A549 (cell line): ENCODE measurements at regions not wholly inside any gene's neighbourhood (a gene's known extent, or its start where the extent isn't known, plus 50 kb on each side); places are given as distances from the start of the nearest gene placed in this dataset.

Source experiments
- ATAC-seq, 2 experiments: fragments of 200-7000 bp in 1 of 2; fragments of >200 bp in 1 of 2; cut with Nextera tagmentation in 1 of 2; cut with Tn5 transposase in 1 of 2; 3 replicates each; pipeline versions ENCODE4 v1.8.0 to v1.9.1; 2018 to 2020; ENCODE audit warnings: mild to moderate bottlenecking in 1 of 2, moderate library complexity in 1 of 2
- CTCF ChIA-PET: fragments of 300-600 bp; sonication (Branson Sonifier 250); formaldehyde crosslinking; extraction: SDS; loops from one replicate; lab custom pipeline; 2021; ENCODE audit warnings: antibody characterized with exemption, inconsistent platforms; lab: Yijun Ruan, JAX
- POLR2A ChIA-PET: fragments of 350-600 bp; formaldehyde crosslinking; extraction: SDS; loops from one replicate; lab custom pipeline; 2021; ENCODE audit warnings: antibody characterized with exemption, inconsistent platforms; lab: Yijun Ruan, JAX
- DNase-seq, 2 experiments: peaks; one replicate each; pipeline versions ENCODE4 v3.0.0 to v3.0.0-alpha.2; 2011 to 2016; ENCODE audit warnings: low read depth in 1 of 2, low spot score in 1 of 2
- FAIRE-seq: peaks from 2 replicates; lab custom pipeline; 2011; peaks lifted over from hg19 to GRCh38; lab: Jason Lieb, UNC
- H3K27ac ChIP-seq, 2 experiments: fragments of >200 bp; sonication (Bioruptor Twin); formaldehyde crosslinking; 3 replicates each; pipeline ENCODE4 v1.5.1; 2016 to 2017
- H3K4me1 ChIP-seq: fragments of >200 bp; sonication (Bioruptor Twin); formaldehyde crosslinking; 3 replicates; pipeline ENCODE4 v1.6.1; 2016
- H3K4me2 ChIP-seq: fragments of >200 bp; sonication (Bioruptor Twin); formaldehyde crosslinking; 3 replicates; pipeline ENCODE4 v1.6.1; 2016
- H3K4me3 ChIP-seq: fragments of >200 bp; sonication (Bioruptor Twin); formaldehyde crosslinking; 3 replicates; pipeline ENCODE4 v1.5.1; 2016
- H3K9me3 ChIP-seq: fragments of >200 bp; sonication (Bioruptor Twin); formaldehyde crosslinking; 3 replicates; pipeline ENCODE4 v1.6.1; 2016
- ATOH8 ChIP-seq: fragments of 250-450 bp; sonication (Bioruptor Pico); IDR thresholded peaks from 2 replicates; pipeline ENCODE4 v1.5.0; 2020; ENCODE audit warnings: low read depth, mild to moderate bottlenecking, moderate library complexity
- CEBPB ChIP-seq, 2 experiments: fragments of >200 bp in 1 of 2; sonication (Bioruptor Twin) in 1 of 2; formaldehyde crosslinking in 1 of 2; IDR thresholded peaks; 2 replicates each; pipeline ENCODE4 v1.6.1; 2012 to 2016
- EHMT2 ChIP-seq: fragments of 200-600 bp; sonication (generic); IDR thresholded peaks from 2 replicates; pipeline ENCODE4 v1.6.1; 2016; ENCODE audit warnings: antibody characterized with exemption, low read depth, mild to moderate bottlenecking, moderate library complexity
- EP300 ChIP-seq, 2 experiments: fragments of >200 bp; sonication (Bioruptor Twin); formaldehyde crosslinking; IDR thresholded peaks; 2 replicates in 1 of 2; 3 replicates in 1 of 2; pipeline ENCODE4 v1.6.1; 2016 to 2017
- ESRRA ChIP-seq: fragments of 150-350 bp; IDR thresholded peaks from 2 replicates; pipeline ENCODE4 v1.6.1; 2014; ENCODE audit warnings: mild to moderate bottlenecking, low read length, borderline replicate concordance
- FOXS1 ChIP-seq: fragments of 250-450 bp; sonication (Bioruptor Pico); IDR thresholded peaks from 2 replicates; pipeline ENCODE4 v1.5.0; 2020; ENCODE audit warnings: mild to moderate bottlenecking, moderate library complexity
- HDAC2 ChIP-seq: fragments of 200-600 bp; sonication (generic); IDR thresholded peaks from 2 replicates; pipeline ENCODE4 v1.6.1; 2016
- HES2 ChIP-seq: fragments of >200 bp; sonication (Bioruptor Twin); formaldehyde crosslinking; IDR thresholded peaks from 2 replicates; pipeline ENCODE4 v1.6.1; 2016
- HEYL ChIP-seq: fragments of 250-450 bp; sonication (Bioruptor Pico); IDR thresholded peaks from 2 replicates; pipeline ENCODE4 v1.8.0; 2021; ENCODE audit warnings: mild to moderate bottlenecking, moderate library complexity
- HOXB5 ChIP-seq: fragments of 250-450 bp; sonication (Bioruptor Pico); IDR thresholded peaks from 2 replicates; pipeline ENCODE4 v1.5.0; 2020; ENCODE audit warnings: mild to moderate bottlenecking, moderate library complexity
- MAFK ChIP-seq: fragments of 450-650 bp; IDR thresholded peaks from 2 replicates; pipeline ENCODE4 v1.6.1; 2014; ENCODE audit not compliant: partially characterized antibody
- NR3C1 ChIP-seq: fragments of >200 bp; sonication (Bioruptor Twin); formaldehyde crosslinking; IDR thresholded peaks from 3 replicates; pipeline ENCODE4 v1.6.1; 2017
- PBX3 ChIP-seq: IDR thresholded peaks from 2 replicates; pipeline ENCODE4 v1.6.1; 2012
- PHF8 ChIP-seq: fragments of 200-600 bp; sonication (generic); IDR thresholded peaks from 2 replicates; pipeline ENCODE4 v1.6.1; 2016; ENCODE audit warnings: low read depth, mild to moderate bottlenecking, antibody characterized with exemption, moderate library complexity, borderline replicate concordance
- POLR2AphosphoS2 ChIP-seq: conservative IDR thresholded peaks from 2 replicates; pipeline ENCODE4 v1.6.1; 2012; ENCODE audit warnings: low read length, improper control_type of control experiment, inconsistent platforms
- RAD21 ChIP-seq, 2 experiments: fragments of >200 bp in 1 of 2; sonication (Bioruptor Twin) in 1 of 2; formaldehyde crosslinking in 1 of 2; IDR thresholded peaks in 1 of 2; conservative IDR thresholded peaks in 1 of 2; 2 replicates in 1 of 2; 3 replicates in 1 of 2; pipeline ENCODE4 v1.6.1; 2012 to 2018; ENCODE audit warnings: inconsistent platforms in 1 of 2
- RNF2 ChIP-seq: fragments of 200-600 bp; sonication (generic); IDR thresholded peaks from 2 replicates; pipeline ENCODE4 v1.6.1; 2016; ENCODE audit warnings: low read depth, mild to moderate bottlenecking, antibody characterized with exemption, moderate library complexity, borderline replicate concordance
- SREBF2 ChIP-seq: fragments of 450-650 bp; IDR thresholded peaks from 2 replicates; pipeline ENCODE4 v1.6.1; 2014; ENCODE audit warnings: mild to moderate bottlenecking, moderate library complexity
- ZSCAN20 ChIP-seq: fragments of 250-450 bp; sonication (Bioruptor Pico); IDR thresholded peaks from 2 replicates; pipeline ENCODE4 v1.8.0; 2022; ENCODE audit warnings: mild to moderate bottlenecking, moderate library complexity
- WGBS: methylation state at CpG from one replicate; pipeline ENCODE4 v1.1.6; 2017; ENCODE audit errors: missing lambda C conversion rate; 5-methylcytosine and 5-hydroxymethylcytosine counted together
- TF ChIP-seq, protein P1 (sequence below): fragments of 200-600 bp; sonication (generic); IDR thresholded peaks from 2 replicates; pipeline ENCODE4 v1.6.1; 2016; ENCODE audit warnings: antibody characterized with exemption, mild to moderate bottlenecking, moderate library complexity

GRCh38 chr13:79803296-79803695 lies 322.3 kb downstream of the NDFIP2 start (continued):
- no peak for TF ChIP-seq EP300 (IDR thresholded peaks at IDR 0.05)
- TF ChIP-seq, all 56 proteins: peak for 0

GRCh38 chr13:79802389-79803085 lies 321.6 kb downstream of the NDFIP2 start:
- WGBS, result 63% methylated on average over 2 of the region's 2 CpGs
- TF ChIP-seq, protein P1, sequence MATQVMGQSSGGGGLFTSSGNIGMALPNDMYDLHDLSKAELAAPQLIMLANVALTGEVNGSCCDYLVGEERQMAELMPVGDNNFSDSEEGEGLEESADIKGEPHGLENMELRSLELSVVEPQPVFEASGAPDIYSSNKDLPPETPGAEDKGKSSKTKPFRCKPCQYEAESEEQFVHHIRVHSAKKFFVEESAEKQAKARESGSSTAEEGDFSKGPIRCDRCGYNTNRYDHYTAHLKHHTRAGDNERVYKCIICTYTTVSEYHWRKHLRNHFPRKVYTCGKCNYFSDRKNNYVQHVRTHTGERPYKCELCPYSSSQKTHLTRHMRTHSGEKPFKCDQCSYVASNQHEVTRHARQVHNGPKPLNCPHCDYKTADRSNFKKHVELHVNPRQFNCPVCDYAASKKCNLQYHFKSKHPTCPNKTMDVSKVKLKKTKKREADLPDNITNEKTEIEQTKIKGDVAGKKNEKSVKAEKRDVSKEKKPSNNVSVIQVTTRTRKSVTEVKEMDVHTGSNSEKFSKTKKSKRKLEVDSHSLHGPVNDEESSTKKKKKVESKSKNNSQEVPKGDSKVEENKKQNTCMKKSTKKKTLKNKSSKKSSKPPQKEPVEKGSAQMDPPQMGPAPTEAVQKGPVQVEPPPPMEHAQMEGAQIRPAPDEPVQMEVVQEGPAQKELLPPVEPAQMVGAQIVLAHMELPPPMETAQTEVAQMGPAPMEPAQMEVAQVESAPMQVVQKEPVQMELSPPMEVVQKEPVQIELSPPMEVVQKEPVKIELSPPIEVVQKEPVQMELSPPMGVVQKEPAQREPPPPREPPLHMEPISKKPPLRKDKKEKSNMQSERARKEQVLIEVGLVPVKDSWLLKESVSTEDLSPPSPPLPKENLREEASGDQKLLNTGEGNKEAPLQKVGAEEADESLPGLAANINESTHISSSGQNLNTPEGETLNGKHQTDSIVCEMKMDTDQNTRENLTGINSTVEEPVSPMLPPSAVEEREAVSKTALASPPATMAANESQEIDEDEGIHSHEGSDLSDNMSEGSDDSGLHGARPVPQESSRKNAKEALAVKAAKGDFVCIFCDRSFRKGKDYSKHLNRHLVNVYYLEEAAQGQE, result no peak
- TF ChIP-seq ESRRA, result no peak
- ATAC-seq (no peak), DNase-seq (no peak), FAIRE-seq (no peak)
- no peaks in the 10 kb centered on the region for H3K4me1 ChIP-seq
- no peak overlapping the region for H3K4me3 ChIP-seq
- H3K9me3 ChIP-seq, result no peaks in the 10 kb centered on the region
- no peak overlapping the region for H3K27ac ChIP-seq
- H3K4me2 ChIP-seq, result no peak overlapping the region
- ChIA-PET CTCF (interaction anchor here (0.6 to 1.0 kb wide), 2 partner anchors 8 to 342 kb away, joined by 3 read pairs; no protein-coding TSS in a partner anchor), POLR2A (no interaction called here)

GRCh38 chr13:79799059-79799867 lies 318.3 kb downstream of the NDFIP2 start:
- ChIA-PET POLR2A (no interaction called here), CTCF (no interaction called here)
- ATAC-seq (no peak), DNase-seq (no peak), FAIRE-seq (no peak)
- no peak for TF ChIP-seq NR3C1
- TF ChIP-seq HDAC2, result no peak
- no peak overlapping the region for H3K4me2 ChIP-seq
- H3K4me1 ChIP-seq, result no peaks in the 10 kb centered on the region
- 63% methylated on average over 2 of the region's 2 CpGs for WGBS
- H3K4me3 ChIP-seq, result no peak overlapping the region
- H3K27ac ChIP-seq, result no peak overlapping the region
- H3K9me3 ChIP-seq, result no peaks in the 10 kb centered on the region

DNA sequence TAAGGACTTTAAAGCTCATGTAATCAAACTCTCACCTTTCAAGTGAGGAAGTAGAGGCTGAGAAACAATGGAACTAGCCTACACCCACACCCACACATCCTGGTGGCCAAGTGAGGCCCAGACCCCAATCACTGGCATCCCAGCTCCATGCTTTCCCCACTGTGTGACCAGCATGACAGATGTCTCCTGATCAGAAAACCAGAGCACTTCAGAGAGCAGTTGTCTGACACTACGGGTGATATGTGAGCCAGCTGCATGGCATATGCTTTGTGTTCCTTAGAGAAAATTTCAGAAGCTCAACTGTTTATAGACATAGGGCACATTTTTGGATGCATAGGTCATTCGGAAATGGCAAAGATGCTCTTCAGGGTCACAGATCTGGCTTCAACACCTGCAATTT lies 315.2 kb downstream of the NDFIP2 start:
- Histone ChIP-seq H3K9me3 (no peaks in the 10 kb centered on the region), H3K4me2 (no peak overlapping the region), H3K4me3 (no peak overlapping the region), H3K27ac (no peak overlapping the region), H3K4me1 (no peaks in the 10 kb centered on the region)
- POLR2A ChIA-PET, result no interaction called here
- CTCF ChIA-PET, result no interaction called here
- no peak for ATAC-seq
- DNase-seq, result no peak
- FAIRE-seq, result no peak
- 78% methylated on average over 2 of the region's 2 CpGs for WGBS
- TF ChIP-seq PBX3 (no peak), HES2 (no peak), RNF2 (no peak), HDAC2 (no peak), CEBPB (IDR thresholded peaks at IDR 0.05) (no peak), SREBF2 (no peak), HEYL (no peak), POLR2AphosphoS2 (no peak), ATOH8 (no peak), EHMT2 (no peak), RAD21 (conservative IDR thresholded peaks at IDR 0.05 in 1 of 2, IDR thresholded peaks at IDR 0.05 in 1 of 2) (no peak), MAFK (no peak), FOXS1 (no peak), ZSCAN20 (CRISPR knock-in tag) (no peak), PHF8 (no peak), HOXB5 (CRISPR knock-in tag) (no peak)
- TF ChIP-seq, protein P1, result no peak
